NB4 (cell line): ENCODE measurements at regions not wholly inside any gene's neighbourhood (a gene's known extent, or its start where the extent isn't known, plus 50 kb on each side); places are given as distances from the start of the nearest gene placed in this dataset.

Source experiments
- CTCF ChIP-seq: IDR thresholded peaks from one replicate; pipeline ENCODE4 v1.5.1; 2012; ENCODE audit warnings: low read depth, low read length
- MAX ChIP-seq: IDR thresholded peaks from 2 replicates; pipeline ENCODE4 v1.6.1; 2011; ENCODE audit warnings: low read depth, low read length
- POLR2A ChIP-seq: IDR thresholded peaks from 2 replicates; pipeline ENCODE4 v1.6.1; 2011; ENCODE audit warnings: mild to moderate bottlenecking; ENCODE audit not compliant: insufficient read length; ENCODE audit errors: extremely low read depth

DNA sequence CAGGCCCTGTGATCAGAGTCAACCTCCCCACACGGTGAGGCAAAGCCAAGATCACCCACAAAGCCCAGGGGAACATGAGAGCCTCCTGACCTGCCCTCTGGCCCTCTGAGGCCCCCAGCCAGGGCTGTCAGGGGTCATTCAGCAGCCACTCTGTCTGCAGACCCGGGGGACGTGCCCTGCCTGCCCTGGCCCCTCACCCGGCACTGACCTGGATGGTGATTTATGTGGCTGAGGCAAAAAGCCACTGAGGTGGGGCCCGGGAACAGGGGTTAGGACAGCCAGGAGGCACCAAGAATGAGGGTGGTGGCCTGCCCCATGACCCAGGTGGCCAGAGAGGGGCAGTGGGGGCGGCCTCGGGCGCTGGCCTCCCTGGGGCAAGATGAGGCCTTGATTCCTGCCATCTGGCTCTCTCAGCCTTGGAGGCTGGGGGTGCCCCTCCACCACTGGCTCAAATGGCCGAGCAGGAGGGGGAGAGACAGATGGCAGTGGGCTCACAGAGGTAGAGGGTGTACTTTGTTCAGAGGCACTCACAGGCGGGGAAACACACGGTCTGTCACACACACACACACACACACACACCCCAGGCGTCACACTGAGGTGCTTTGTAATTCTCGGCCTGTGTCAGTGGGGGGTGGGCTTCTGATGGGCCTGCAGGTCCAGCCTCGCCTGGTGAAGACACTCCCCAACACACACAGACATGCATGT lies 174.0 kb upstream of the GSE1 start:
- TF ChIP-seq CTCF: no peak
- TF ChIP-seq MAX: no peak
- TF ChIP-seq POLR2A: no peak
